ENCODE measurements at regions not wholly inside any gene's neighbourhood (a gene's known extent, or its start where the extent isn't known, plus 50 kb on each side); places are given as distances from the start of the nearest gene placed in this dataset.

DNA sequence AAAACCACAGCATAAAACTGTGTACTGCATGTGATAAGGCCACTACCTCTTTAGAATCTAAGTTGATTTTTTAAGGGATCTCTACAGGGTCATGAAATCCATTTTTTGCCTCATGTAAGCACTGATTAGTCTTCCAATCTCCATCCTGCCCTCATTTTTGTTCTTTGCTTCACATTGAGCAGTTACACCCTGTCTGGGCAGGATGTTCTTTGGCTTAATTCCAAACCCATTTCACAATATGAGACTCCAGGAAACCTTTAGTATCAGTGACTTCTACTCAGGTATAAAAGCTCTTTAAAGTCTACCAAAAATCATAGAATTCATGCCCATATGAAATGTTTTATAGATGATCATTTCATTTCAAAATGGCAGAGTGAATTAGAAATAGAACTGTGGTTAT is 592.6 kb downstream of the TBC1D4 start:
- TF ChIP-seq, protein P1, sequence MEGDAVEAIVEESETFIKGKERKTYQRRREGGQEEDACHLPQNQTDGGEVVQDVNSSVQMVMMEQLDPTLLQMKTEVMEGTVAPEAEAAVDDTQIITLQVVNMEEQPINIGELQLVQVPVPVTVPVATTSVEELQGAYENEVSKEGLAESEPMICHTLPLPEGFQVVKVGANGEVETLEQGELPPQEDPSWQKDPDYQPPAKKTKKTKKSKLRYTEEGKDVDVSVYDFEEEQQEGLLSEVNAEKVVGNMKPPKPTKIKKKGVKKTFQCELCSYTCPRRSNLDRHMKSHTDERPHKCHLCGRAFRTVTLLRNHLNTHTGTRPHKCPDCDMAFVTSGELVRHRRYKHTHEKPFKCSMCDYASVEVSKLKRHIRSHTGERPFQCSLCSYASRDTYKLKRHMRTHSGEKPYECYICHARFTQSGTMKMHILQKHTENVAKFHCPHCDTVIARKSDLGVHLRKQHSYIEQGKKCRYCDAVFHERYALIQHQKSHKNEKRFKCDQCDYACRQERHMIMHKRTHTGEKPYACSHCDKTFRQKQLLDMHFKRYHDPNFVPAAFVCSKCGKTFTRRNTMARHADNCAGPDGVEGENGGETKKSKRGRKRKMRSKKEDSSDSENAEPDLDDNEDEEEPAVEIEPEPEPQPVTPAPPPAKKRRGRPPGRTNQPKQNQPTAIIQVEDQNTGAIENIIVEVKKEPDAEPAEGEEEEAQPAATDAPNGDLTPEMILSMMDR (IDR thresholded peaks at IDR 0.05; ENCODE audit: control extremely low read depth in 1 of 3, insufficient read depth in 1 of 3, low read depth in 1 of 3, low read length in 3 of 3), result no peak
- TF ChIP-seq POLR2A (IDR thresholded peaks at IDR 0.05; ENCODE audit: control extremely low read depth in 1 of 2, low read depth in 2 of 2, low read length in 2 of 2), result no peak
